ENCODE measurements at regions not wholly inside any gene's neighbourhood (a gene's known extent, or its start where the extent isn't known, plus 50 kb on each side); places are given as distances from the start of the nearest gene placed in this dataset.

DNA sequence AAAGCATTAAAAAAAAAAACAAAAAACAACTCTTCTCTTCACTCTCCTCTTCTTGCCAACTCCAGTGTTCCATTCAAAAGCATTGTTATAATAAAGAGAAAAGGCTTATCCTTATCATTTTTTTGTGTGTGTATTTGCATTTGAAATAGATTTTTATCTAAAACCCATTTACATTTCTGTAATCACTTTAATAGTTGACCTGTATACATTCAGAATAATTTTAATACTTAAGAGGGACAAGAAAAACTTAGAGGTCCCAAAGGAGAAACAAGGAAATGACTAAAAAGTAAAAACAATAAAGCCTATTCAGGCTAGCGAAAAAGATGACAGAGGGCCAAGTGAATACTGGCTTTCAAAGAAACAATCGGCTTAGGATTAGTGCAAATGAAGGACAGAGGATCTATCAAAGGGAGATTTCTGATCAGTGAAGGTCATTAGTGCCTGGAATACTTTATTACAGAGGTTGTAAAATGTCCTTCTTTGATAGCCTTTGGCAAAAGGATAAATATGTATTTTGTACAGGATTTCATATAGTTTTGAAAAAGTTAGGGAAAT lies 808.3 kb downstream of the RPA4 start:
- no peak for TF ChIP-seq POLR2A (IDR thresholded peaks at IDR 0.05)
- TF ChIP-seq, protein P1, sequence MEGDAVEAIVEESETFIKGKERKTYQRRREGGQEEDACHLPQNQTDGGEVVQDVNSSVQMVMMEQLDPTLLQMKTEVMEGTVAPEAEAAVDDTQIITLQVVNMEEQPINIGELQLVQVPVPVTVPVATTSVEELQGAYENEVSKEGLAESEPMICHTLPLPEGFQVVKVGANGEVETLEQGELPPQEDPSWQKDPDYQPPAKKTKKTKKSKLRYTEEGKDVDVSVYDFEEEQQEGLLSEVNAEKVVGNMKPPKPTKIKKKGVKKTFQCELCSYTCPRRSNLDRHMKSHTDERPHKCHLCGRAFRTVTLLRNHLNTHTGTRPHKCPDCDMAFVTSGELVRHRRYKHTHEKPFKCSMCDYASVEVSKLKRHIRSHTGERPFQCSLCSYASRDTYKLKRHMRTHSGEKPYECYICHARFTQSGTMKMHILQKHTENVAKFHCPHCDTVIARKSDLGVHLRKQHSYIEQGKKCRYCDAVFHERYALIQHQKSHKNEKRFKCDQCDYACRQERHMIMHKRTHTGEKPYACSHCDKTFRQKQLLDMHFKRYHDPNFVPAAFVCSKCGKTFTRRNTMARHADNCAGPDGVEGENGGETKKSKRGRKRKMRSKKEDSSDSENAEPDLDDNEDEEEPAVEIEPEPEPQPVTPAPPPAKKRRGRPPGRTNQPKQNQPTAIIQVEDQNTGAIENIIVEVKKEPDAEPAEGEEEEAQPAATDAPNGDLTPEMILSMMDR (IDR thresholded peaks at IDR 0.05) = no peak
